Neural cell (in vitro differentiated cells): ENCODE measurements at regions not wholly inside any gene's neighbourhood (a gene's known extent, or its start where the extent isn't known, plus 50 kb on each side); places are given as distances from the start of the nearest gene placed in this dataset.

Source experiments
- H2AFZ ChIP-seq: fragments of 200-600, 300-800 bp; sonication (generic), shearing (Covaris generic); 2 replicates; pipeline ENCODE4 v1.6.0; 2014; ENCODE audit warnings: low read depth, mild to moderate bottlenecking, antibody characterized with exemption, low read length, moderate library complexity
- H3F3A ChIP-seq: fragments of 200-600 bp; shearing (Covaris generic); 2 replicates; pipeline ENCODE4 v1.6.1; 2016; ENCODE audit warnings: mild to moderate bottlenecking, moderate library complexity, mixed read lengths, antibody characterized with exemption, low read length; ENCODE audit not compliant: insufficient read depth, poor library complexity, severe bottlenecking
- H3K27ac ChIP-seq: fragments of 200-600, 300-800 bp; sonication (generic), shearing (Covaris generic); 2 replicates; pipeline ENCODE4 v1.5.1; 2014; ENCODE audit warnings: mild to moderate bottlenecking, low read length, moderate library complexity
- H3K27me3 ChIP-seq: fragments of 300-800, 200-600 bp; sonication (generic), shearing (Covaris generic); 2 replicates; pipeline ENCODE4 v1.6.0; 2014; ENCODE audit warnings: mild to moderate bottlenecking, low read depth, low read length, moderate library complexity; ENCODE audit not compliant: insufficient read depth
- H3K36me3 ChIP-seq: fragments of 300-800, 200-600 bp; sonication (generic), shearing (Covaris generic); 2 replicates; pipeline ENCODE4 v1.5.1; 2014; ENCODE audit warnings: mild to moderate bottlenecking, antibody characterized with exemption, low read length, moderate library complexity; ENCODE audit not compliant: insufficient read depth
- H3K4me2 ChIP-seq: fragments of 300-800, 200-600 bp; sonication (generic), shearing (Covaris generic); 2 replicates; pipeline ENCODE4 v1.6.0; 2014; ENCODE audit warnings: mild to moderate bottlenecking, low read length
- H3K4me3 ChIP-seq: fragments of 300-800, 200-600 bp; sonication (generic), shearing (Covaris generic); 2 replicates; pipeline ENCODE4 v1.5.1; 2014; ENCODE audit warnings: mild to moderate bottlenecking, low read length, moderate library complexity
- H3K79me2 ChIP-seq: fragments of 200-600 bp; shearing (Covaris generic); replicated peaks from 2 replicates; pipeline ENCODE4 v1.6.0; 2014; ENCODE audit warnings: mild to moderate bottlenecking, low read length, moderate library complexity; ENCODE audit not compliant: insufficient read depth
- H3K9ac ChIP-seq: fragments of 300-800, 200-600 bp; sonication (generic), shearing (Covaris generic); 2 replicates; pipeline ENCODE4 v1.6.1; 2016; ENCODE audit warnings: mild to moderate bottlenecking, low read length, mixed read lengths
- H3K9me2 ChIP-seq: fragments of 200-600 bp; shearing (Covaris generic); 2 replicates; pipeline ENCODE4 v1.6.1; 2016; ENCODE audit warnings: mild to moderate bottlenecking, low read length, mixed read lengths; ENCODE audit not compliant: insufficient read depth
- H3K9me3 ChIP-seq: fragments of 200-600, 300-800 bp; sonication (generic), shearing (Covaris generic); 2 replicates; pipeline ENCODE4 v1.6.1; 2016; ENCODE audit warnings: mild to moderate bottlenecking, mixed run types, low read length, moderate library complexity, mixed read lengths
- H4K20me1 ChIP-seq: fragments of 200-600 bp; shearing (Covaris generic); 2 replicates; pipeline ENCODE4 v1.6.1; 2016; ENCODE audit warnings: mild to moderate bottlenecking, mixed run types; ENCODE audit not compliant: insufficient read depth
- CTCF ChIP-seq: fragments of 450-650 bp; IDR thresholded peaks from 2 replicates; pipeline ENCODE4 v1.5.1; 2014; ENCODE audit warnings: antibody characterized with exemption, mild to moderate bottlenecking, moderate library complexity; ENCODE audit not compliant: poor library complexity, severe bottlenecking
- EP300 ChIP-seq: fragments of 450-650 bp; conservative IDR thresholded peaks from 2 replicates; pipeline ENCODE4 v1.6.1; 2014; ENCODE audit warnings: antibody characterized with exemption, mild to moderate bottlenecking, moderate library complexity; ENCODE audit not compliant: poor library complexity, severe bottlenecking
- EZH2 ChIP-seq: fragments of 200-600, 300-800 bp; shearing (Covaris generic), sonication (generic); IDR thresholded peaks from 2 replicates; pipeline ENCODE4 v1.6.1; 2014; ENCODE audit warnings: antibody characterized with exemption, low read length, borderline replicate concordance, mild to moderate bottlenecking; ENCODE audit not compliant: insufficient read depth, poor library complexity, severe bottlenecking
- MXI1 ChIP-seq: fragments of 450-650 bp; conservative IDR thresholded peaks from 2 replicates; pipeline ENCODE4 v1.6.1; 2014; ENCODE audit warnings: antibody characterized with exemption, mild to moderate bottlenecking; ENCODE audit not compliant: poor library complexity, severe bottlenecking
- POLR2AphosphoS5 ChIP-seq: IDR thresholded peaks from 2 replicates; pipeline ENCODE4 v1.6.1; 2012
- RAD21 ChIP-seq: fragments of 450-650 bp; conservative IDR thresholded peaks from 2 replicates; pipeline ENCODE4 v1.6.1; 2014; ENCODE audit warnings: antibody characterized with exemption, mild to moderate bottlenecking, moderate library complexity
- SMC3 ChIP-seq: fragments of 450-650 bp; conservative IDR thresholded peaks from 2 replicates; pipeline ENCODE4 v1.6.1; 2014; ENCODE audit warnings: antibody characterized with exemption, mild to moderate bottlenecking, moderate library complexity; ENCODE audit not compliant: poor library complexity
- TAF1 ChIP-seq: IDR thresholded peaks from 2 replicates; pipeline ENCODE4 v1.6.1; 2012; ENCODE audit warnings: low read depth
- TF ChIP-seq, protein P1 (sequence below): IDR thresholded peaks from 2 replicates; pipeline ENCODE4 v1.6.1; 2012; ENCODE audit warnings: borderline replicate concordance

DNA sequence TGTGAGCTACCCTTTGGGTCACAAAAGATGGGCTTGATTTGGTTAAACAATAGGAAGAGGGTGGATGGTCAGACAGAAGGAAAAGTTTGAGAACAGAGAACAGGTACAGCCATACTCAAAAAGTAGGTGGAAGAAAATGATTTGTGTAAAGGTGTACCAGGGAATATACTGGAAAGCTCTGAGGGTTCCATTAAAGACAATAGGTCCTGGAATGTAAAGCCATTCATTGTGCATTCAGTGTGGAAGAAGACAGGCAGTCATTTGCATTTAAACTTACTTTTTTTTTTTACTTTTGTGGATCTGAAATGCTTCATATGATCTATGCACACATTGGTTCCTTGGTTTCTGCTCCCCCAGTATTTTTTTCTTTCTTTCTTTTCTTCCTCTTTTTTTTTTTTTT lies 581.4 kb upstream of the PIK3C3 start:
- Histone ChIP-seq H3K9ac (no peak overlapping the region), H3K9me2 (no peaks in the 10 kb centered on the region), H3K4me3 (no peak overlapping the region), H2AFZ (no peak overlapping the region), H3K27ac (no peak overlapping the region), H3F3A (no peaks in the 10 kb centered on the region), H3K36me3 (no peaks in the 10 kb centered on the region), H3K27me3 (no peaks in the 10 kb centered on the region), H4K20me1 (no peaks in the 10 kb centered on the region), H3K79me2 (no peaks in the 10 kb centered on the region), H3K4me2 (no peak overlapping the region), H3K9me3 (no peaks in the 10 kb centered on the region)
- TF ChIP-seq POLR2AphosphoS5, result no peak
- no peak for TF ChIP-seq MXI1

DNA sequence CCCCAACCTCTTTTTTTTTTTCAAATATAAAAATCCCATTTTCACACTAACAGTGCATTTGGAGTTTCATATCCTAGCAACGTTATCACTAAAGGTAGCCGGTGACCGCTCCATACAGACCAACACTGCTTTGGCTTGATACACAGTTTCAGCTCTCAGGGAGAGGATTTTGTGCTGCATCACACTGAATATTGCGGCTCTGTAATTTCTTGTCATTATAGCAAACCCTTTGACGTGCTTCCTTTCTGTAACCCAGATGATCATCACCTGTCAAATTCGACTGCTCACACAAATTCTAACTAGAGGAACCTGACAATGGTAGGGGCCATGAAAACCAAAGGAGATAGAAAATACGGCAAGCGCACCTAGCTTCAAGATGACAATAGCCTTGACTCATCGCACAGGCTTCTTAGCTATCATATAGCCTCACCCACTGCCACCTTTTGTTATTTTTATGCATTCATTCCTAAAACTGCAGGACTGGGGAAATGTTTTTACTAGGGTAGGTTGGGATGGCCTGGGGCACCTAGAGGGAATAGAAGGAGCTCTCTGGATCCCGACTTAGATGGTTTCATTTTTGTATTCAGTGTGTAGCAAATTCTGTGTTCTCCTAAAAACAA lies 582.9 kb upstream of the PIK3C3 start:
- Histone ChIP-seq H3K9me2 (no peaks in the 10 kb centered on the region), H2AFZ (no peak overlapping the region), H3K27ac (peak overlapping the region; percentile 89), H3K36me3 (no peaks in the 10 kb centered on the region), H3K27me3 (no peaks in the 10 kb centered on the region), H3F3A (no peaks in the 10 kb centered on the region), H3K79me2 (no peaks in the 10 kb centered on the region), H3K4me3 (no peak overlapping the region), H4K20me1 (no peaks in the 10 kb centered on the region), H3K9ac (peak overlapping the region; percentile 54), H3K9me3 (no peaks in the 10 kb centered on the region), H3K4me2 (no peak overlapping the region)
- TF ChIP-seq EZH2 (no peak), SMC3 (peak; percentile 30), MXI1 (no peak), TAF1 (no peak), POLR2AphosphoS5 (peak; percentile 44), EP300 (peak; percentile 77), CTCF (no peak), RAD21 (peak; percentile 39)
- TF ChIP-seq, protein P1, sequence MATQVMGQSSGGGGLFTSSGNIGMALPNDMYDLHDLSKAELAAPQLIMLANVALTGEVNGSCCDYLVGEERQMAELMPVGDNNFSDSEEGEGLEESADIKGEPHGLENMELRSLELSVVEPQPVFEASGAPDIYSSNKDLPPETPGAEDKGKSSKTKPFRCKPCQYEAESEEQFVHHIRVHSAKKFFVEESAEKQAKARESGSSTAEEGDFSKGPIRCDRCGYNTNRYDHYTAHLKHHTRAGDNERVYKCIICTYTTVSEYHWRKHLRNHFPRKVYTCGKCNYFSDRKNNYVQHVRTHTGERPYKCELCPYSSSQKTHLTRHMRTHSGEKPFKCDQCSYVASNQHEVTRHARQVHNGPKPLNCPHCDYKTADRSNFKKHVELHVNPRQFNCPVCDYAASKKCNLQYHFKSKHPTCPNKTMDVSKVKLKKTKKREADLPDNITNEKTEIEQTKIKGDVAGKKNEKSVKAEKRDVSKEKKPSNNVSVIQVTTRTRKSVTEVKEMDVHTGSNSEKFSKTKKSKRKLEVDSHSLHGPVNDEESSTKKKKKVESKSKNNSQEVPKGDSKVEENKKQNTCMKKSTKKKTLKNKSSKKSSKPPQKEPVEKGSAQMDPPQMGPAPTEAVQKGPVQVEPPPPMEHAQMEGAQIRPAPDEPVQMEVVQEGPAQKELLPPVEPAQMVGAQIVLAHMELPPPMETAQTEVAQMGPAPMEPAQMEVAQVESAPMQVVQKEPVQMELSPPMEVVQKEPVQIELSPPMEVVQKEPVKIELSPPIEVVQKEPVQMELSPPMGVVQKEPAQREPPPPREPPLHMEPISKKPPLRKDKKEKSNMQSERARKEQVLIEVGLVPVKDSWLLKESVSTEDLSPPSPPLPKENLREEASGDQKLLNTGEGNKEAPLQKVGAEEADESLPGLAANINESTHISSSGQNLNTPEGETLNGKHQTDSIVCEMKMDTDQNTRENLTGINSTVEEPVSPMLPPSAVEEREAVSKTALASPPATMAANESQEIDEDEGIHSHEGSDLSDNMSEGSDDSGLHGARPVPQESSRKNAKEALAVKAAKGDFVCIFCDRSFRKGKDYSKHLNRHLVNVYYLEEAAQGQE, result no peak
